LNCaP clone FGC (cell line): ENCODE measurements at regions not wholly inside any gene's neighbourhood (a gene's known extent, or its start where the extent isn't known, plus 50 kb on each side); places are given as distances from the start of the nearest gene placed in this dataset.

ENCODE experiments used
- DNase-seq: peaks from one replicate; pipeline ENCODE4 v3.0.0-alpha.2; 2011; ENCODE audit warnings: low read depth
- H3K4me3 ChIP-seq: 2 replicates; pipeline ENCODE4 v1.5.1; 2011; ENCODE audit warnings: mild to moderate bottlenecking, low read depth, low read length, control low read depth
- TF ChIP-seq, protein P1 (sequence below): IDR thresholded peaks from 2 replicates; pipeline ENCODE4 v1.5.1; 2012; ENCODE audit warnings: mild to moderate bottlenecking; ENCODE audit not compliant: control insufficient read depth, insufficient read depth; ENCODE audit errors: extremely low read depth

DNA sequence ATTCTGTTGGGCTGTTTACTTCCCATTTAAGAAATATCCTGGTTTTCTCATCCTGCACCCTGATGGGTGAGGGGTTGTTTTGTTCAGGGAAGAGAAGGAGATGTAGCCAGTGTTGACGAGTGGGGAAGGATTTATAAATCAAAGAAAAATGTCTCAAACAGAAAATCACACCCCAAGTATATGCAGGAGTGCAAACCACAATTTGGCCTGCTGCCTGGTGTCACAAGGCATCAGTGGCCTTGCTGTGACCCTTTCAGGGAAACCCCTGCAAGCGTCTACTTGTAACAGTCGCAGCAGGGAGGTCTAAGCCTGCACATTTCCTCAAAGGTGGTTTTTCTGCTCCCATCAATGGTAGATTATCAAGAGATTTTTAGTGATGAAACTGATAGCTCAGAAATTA is 132.6 kb upstream of the LRRN1 start:
- DNase-seq, result no peak
- H3K4me3 ChIP-seq, result no peak overlapping the region
- TF ChIP-seq, protein P1, sequence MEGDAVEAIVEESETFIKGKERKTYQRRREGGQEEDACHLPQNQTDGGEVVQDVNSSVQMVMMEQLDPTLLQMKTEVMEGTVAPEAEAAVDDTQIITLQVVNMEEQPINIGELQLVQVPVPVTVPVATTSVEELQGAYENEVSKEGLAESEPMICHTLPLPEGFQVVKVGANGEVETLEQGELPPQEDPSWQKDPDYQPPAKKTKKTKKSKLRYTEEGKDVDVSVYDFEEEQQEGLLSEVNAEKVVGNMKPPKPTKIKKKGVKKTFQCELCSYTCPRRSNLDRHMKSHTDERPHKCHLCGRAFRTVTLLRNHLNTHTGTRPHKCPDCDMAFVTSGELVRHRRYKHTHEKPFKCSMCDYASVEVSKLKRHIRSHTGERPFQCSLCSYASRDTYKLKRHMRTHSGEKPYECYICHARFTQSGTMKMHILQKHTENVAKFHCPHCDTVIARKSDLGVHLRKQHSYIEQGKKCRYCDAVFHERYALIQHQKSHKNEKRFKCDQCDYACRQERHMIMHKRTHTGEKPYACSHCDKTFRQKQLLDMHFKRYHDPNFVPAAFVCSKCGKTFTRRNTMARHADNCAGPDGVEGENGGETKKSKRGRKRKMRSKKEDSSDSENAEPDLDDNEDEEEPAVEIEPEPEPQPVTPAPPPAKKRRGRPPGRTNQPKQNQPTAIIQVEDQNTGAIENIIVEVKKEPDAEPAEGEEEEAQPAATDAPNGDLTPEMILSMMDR, result no peak

DNA sequence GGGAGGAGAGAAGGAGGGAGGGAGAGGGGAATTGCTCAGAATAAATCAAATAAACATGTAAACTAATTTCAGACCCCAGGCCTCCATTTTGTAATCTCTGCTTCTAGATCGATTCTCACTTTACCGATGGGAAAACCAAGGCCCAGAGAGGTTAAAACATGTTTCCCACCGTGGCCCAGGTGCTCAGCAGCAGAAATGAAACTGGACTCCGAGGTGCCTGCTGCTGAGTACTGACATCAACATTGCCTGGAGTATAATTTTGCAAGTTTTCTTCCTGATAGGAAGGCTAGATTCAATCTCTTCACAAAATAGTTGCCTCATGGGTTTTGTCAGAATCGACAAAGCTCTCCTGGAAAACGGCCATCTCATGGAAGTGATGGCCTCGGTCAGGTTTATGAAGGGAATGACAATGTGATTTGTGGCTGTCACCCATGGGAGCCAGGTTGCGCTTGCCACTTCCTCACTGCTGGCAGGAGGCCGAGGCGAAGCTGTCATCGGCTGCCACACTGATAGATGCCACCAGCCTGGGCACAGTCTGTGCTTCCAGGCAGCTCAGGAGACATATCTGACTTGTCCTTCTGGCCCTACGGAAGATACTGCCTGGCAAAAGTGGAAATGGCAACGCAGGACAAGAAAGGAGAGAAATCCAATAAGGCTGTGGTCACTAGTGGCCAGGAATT is 133.1 kb upstream of the LRRN1 start:
- no peak overlapping the region for H3K4me3 ChIP-seq
- TF ChIP-seq, protein P1, result no peak
- no peak for DNase-seq

DNA sequence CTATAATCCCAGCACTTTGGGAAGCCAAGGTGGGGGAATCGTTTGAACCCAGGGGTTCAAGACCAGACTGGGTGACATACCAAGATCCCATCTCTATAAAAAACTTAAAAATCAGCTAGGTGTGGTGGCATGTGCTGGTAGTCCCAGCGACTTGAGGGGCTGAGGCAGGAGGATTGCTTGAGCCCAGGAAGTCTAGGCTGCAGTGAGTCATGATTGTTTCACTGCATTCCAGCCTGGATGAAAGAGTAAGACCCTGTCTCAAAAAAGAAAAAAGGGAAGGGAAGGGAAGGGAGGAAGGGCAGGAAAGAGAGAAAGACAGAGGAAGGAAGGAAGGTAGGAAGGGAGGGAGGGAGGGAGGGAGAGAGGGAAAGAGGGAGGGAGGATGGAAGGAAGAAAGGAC is 133.7 kb upstream of the LRRN1 start:
- TF ChIP-seq, protein P1, result no peak
- no peak for DNase-seq
- H3K4me3 ChIP-seq, result no peak overlapping the region

DNA sequence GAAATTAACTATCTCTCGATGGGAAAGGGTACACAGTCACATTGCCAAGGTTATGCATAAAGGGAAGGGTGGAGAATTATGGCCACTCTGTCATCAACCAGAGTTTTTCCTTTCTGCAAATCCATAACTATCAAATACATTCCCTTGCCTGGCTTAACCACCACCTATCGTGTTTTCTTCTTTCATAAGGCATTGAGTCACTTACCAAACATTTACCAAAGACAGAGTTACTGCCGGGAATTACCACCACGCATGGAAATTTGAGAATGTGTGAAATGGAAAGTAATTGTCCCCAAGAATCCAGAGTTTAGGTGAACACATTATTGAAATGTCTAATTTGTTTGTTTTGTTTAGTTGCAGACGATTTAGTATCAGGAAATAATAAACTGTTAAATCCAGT is 134.3 kb upstream of the LRRN1 start:
- H3K4me3 ChIP-seq, result no peak overlapping the region
- TF ChIP-seq, protein P1, result no peak
- DNase-seq, result no peak

DNA sequence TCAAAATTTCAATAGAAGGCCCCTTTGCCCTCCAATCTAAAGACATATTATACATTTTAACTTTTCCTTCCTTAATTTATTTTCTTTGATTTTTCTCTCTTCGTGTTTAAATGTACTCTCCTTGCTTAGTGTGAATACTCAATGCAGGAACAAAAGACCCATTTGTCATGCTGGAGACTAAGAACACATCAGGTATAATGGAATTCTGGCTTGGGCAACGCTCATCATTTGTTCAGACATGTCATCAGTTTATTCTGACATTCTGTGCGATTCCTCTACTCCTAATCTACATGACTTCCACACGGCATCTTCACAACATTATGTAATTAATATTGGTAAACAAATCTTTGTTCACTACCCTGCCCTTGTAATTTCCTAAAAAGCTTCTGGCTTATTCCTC is 136.6 kb upstream of the LRRN1 start:
- no peak for DNase-seq
- no peak overlapping the region for H3K4me3 ChIP-seq
- TF ChIP-seq, protein P1, result no peak

DNA sequence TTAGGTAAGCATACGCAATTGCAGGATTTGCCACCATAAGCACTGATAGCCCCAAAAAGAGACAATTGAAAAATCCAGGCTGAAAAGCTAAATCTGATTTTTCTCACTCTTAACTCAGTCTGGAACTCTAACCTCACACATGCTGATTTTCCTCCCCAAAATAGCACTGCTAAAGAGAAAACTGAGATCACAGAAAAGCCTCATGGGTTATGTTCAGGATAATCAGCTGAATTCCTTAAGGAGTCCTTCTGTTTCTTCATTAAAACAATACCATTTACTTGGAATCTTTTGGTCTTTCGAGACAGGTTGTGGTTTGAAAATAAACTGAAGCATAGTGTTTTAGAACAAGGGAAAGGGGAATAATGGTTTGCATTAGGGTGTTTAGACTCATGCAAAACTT is 144.3 kb upstream of the LRRN1 start:
- no peak for DNase-seq
- H3K4me3 ChIP-seq, result no peak overlapping the region
- TF ChIP-seq, protein P1, result no peak

DNA sequence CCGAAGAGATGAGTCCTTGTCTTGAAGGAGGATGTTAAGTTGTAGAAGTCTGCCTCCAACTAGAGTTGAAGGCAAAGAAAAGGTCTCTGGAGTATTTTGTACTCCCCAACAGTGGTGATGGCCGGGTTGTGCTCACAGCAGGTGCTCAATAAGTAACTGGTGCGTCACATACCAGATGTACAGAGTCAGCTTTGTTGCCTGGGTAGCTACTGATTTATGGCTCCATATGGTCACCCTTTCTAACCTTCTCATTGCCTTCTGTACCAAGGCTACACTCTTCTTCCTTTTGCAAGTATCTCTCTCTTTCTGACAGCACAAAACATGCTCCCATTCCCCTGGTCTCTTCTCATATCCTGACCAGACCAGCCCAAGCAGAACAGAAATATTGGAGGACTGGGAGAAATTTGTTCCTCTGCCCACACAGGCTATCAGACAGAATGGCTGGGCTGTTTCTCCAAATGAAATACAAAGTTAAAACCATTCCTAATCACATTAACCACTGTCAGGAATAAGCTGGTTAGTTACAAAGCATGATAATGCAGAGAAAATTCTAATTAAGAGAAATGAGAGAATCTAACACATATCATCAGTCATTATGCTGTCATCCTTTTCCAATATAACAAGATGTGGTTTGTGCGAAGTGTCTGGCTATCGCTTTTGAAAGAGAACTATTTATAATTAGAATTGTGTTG is 150.1 kb upstream of the LRRN1 start:
- no peak for DNase-seq
- H3K4me3 ChIP-seq, result no peak overlapping the region
- TF ChIP-seq, protein P1, result no peak
